ENCODE measurements at regions not wholly inside any gene's neighbourhood (a gene's known extent, or its start where the extent isn't known, plus 50 kb on each side); places are given as distances from the start of the nearest gene placed in this dataset.

GRCh38 chr18:57853864-57854263 lies 50.7 kb upstream of the ATP8B1 start:
- H3K27ac ChIP-seq: no peak overlapping the region
- H3K4me1 ChIP-seq: no peaks in the 10 kb centered on the region
- no peaks in the 10 kb centered on the region for H3K36me3 ChIP-seq
- no peaks in the 10 kb centered on the region for H3K27me3 ChIP-seq
- DNase-seq: no peak
- no peaks in the 10 kb centered on the region for H3K9me3 ChIP-seq
- H3K4me3 ChIP-seq: no peak overlapping the region
- intact Hi-C loops (cut with DNase I): no loop called here
- no peak overlapping the region for H3K9ac ChIP-seq (ENCODE audit: low read depth in 2 of 2, low read length in 2 of 2)
- no peak for TF ChIP-seq CTCF (IDR thresholded peaks at IDR 0.05)

DNA sequence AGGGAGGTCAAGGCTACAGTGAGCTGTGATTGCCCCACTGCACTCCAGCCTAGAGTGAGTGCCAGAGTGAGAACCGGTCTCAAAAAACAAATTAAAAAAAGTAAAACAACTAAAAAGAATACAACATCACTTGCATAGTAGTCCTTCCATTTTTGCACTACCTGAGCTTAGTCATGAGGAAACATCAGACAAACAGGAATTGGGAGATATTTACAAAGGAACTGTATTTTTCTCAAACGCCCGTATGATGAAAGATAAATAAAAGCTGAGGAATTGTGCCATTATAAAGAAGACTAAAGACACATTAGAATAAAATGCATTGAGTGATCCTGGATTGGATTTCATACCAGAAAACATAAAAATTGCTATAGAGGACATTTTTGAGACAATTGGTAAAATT lies 50.0 kb upstream of the ATP8B1 start:
- Histone ChIP-seq H3K9ac (ENCODE audit: low read depth in 2 of 2, low read length in 2 of 2) (no peak overlapping the region), H3K4me1 (no peaks in the 10 kb centered on the region), H3K4me3 (no peak overlapping the region), H3K36me3 (no peaks in the 10 kb centered on the region), H3K27ac (no peak overlapping the region), H3K9me3 (no peaks in the 10 kb centered on the region), H3K27me3 (no peaks in the 10 kb centered on the region)
- intact Hi-C loops (cut with DNase I): no loop called here
- no peak for DNase-seq
- TF ChIP-seq CTCF (IDR thresholded peaks at IDR 0.05): no peak

Measured in colonic mucosa (tissue), 4 donors.